Pons (tissue), 1 donor: ENCODE measurements at regions not wholly inside any gene's neighbourhood (a gene's known extent, or its start where the extent isn't known, plus 50 kb on each side); places are given as distances from the start of the nearest gene placed in this dataset.
A peak's percentile ranks its signal among the peaks of the same experiment; 100 is the strongest.

Experiments
- DNase-seq: peaks from one replicate; pipeline ENCODE4 v3.0.0-alpha.2; 2016; ENCODE audit warnings: low spot score

DNA sequence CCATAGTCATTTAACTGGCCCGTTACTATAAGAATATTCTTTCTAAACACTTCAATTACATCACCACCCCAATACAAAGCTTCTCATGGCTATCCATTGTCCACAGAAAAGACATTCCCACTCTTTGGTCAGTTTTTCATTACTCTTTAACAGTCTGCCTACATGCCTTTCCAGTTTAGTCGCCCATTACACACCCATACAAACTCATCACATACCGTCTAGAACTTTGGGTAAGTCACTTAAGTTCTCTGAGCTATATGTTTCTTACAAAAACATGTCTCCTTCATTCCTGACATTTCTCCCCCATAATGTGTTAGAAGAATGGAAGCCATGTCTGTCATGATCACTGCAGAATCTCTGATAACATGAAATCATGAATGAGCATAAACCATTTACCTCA lies 108.2 kb upstream of the STK17B start:
- no peak for DNase-seq

- no peak for DNase-seq
Observed at GRCh38 chr2:196284144-196284844, 112.9 kb upstream of the STK17B start.

GRCh38 chr2:196284866-196285557 lies 113.6 kb upstream of the STK17B start:
- DNase-seq = no peak

GRCh38 chr2:196286821-196287220 lies 115.4 kb upstream of the STK17B start:
- no peak for DNase-seq

DNA sequence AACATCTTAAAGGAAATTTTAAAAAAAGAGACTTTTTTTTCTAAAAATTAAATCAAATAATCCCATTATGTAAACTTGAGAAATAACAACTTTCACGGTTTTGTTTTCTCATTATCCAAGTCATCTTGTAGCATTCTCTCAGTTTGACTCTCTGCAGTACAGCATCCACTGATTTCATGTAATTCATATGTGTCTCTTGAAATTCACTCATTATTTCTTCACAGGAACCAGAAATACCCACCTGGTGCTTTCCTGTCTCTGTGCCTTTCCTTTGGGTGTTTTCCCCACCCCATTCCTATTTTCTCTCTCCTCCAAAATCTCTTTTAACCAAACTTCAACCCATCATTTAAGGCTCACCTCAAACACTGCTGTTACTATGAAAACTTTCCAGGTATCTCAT lies 116.1 kb upstream of the STK17B start:
- no peak for DNase-seq

GRCh38 chr2:196288006-196288538 lies 116.7 kb upstream of the STK17B start:
- DNase-seq = no peak

GRCh38 chr2:196289000-196289399 lies 117.6 kb upstream of the STK17B start:
- DNase-seq = no peak

GRCh38 chr2:196290136-196290535 lies 118.8 kb upstream of the STK17B start:
- DNase-seq = no peak

DNA sequence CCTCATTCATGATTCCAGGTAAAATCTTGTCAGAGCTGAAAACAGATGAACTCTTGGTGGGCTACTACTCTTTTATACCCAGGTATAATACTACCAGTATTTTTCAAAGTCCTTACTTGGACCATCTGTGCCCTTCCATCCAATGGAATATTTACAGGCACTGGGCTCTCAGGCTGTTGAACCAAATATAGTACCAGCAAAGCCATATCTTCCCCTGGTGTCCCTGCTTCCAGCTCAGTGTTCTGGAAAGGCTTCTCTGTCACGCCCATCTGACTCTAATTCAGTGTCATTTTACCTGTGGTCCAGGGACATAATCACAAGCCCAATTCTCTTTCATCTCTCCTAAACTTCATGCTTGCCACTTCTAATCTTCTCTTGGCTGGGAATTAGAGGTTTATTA lies 119.2 kb upstream of the STK17B start:
- DNase-seq = no peak

- no peak for DNase-seq
Observed at GRCh38 chr2:196291426-196291825, 120.0 kb upstream of the STK17B start.

DNA sequence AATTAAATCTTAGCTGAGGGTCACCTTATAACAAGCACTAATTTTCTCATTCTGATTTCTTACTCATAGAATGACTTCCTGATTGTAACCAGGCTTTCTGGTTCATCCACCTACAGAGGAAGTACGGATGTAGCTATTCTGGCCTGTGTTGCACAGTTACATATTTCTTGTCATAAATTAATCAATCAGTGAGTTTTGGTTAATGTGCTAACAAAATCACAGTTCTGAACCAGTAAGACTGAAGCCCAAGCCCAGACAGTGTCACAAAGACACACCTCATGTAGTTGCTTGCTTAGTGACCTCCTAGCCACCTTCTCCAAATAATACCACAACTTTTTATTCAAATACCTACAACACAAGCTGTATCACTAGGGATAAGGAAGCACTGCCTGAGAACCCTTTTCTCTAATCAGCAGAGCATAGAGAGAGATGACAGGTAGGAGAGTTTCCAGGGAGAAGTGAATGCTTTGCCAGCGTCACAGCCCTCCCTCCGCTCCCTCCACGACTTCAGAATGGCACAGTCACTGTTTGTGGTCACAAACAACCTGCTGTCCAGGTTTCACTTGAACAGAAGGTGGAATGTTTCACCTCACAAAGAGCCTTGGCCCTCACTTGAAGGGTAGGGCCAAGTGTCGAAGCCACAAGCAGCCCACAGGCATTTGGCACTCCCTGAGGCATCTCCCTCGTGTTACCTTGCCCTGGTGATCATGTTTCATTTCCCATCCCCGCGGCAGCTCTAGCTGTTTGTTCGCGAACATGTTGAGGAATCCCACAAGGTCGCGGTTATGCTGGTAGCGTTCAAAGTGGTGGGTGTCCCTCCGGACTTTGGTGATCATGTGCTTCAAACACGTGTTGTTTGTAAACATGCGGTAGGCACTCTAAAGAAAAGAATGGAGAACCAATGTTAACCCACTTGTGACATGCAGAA lies 120.8 kb upstream of the STK17B start:
- no peak for DNase-seq

GRCh38 chr2:196293751-196294515 lies 122.6 kb upstream of the STK17B start:
- no peak for DNase-seq

DNA sequence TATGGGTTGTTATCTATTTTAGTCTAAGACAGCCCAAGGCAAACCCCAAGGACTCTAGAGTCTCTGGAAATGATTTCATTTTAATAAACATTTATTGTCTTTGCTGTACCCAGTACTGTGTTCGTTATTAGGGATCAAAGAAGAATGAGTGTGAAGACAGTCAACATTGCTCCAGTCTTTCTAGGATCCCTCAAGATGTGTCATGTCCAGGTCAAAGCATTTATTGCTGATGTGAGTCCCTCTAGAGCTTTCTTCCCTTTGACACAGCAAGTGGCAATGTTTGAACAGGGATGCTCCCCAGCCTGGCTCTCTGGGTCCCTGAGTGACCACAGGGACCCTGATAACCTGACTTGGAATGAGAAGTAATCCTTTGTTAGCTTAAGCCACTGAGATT lies 123.1 kb upstream of the STK17B start:
- no peak for DNase-seq

- DNase-seq = no peak
Observed at GRCh38 chr2:196295005-196295404, 123.6 kb upstream of the STK17B start.

- DNase-seq = peak; percentile 46
Observed at GRCh38 chr2:196298106-196298723, 126.8 kb upstream of the STK17B start.

GRCh38 chr2:196307775-196308305 lies 136.5 kb upstream of the STK17B start:
- DNase-seq = no peak

- no peak for DNase-seq
Observed at GRCh38 chr2:196309691-196310090, 138.3 kb upstream of the STK17B start.

- no peak for DNase-seq
Observed at GRCh38 chr2:196314157-196314556, 142.8 kb upstream of the STK17B start.

GRCh38 chr2:196314780-196315179 lies 143.4 kb upstream of the STK17B start:
- DNase-seq = no peak

DNA sequence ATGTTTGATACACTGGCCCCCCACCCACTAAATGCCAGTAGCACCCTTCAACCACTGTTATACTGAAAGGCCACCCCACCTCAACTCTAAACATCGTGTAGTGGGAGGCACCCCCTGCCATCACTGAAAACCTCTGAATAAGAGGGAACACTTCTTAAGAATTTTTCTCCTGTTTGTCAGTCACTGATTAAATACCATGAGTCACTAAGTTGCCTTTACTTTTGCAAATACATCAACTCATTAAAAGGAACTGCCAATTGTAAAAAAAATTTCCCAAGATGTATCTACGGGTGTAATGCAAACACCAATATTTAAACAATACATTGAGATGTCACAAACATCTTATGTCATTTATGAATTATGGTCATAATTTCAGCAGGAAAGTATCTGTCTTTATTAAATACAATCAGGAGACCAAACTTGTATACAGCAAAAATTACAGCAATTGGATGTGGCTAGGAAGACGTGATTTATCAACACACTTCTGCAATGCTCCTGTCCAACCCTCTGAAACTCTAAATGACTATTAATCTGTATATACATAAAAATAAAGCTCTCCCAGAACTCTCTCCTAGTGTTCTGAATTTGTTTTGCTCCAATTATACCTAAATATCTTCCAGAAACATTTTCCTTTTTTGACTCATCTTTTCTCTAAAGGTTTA lies 144.1 kb upstream of the STK17B start:
- no peak for DNase-seq
